Neutrophil (primary cell): ENCODE measurements at regions not wholly inside any gene's neighbourhood (a gene's known extent, or its start where the extent isn't known, plus 50 kb on each side); places are given as distances from the start of the nearest gene placed in this dataset.

Experiments used
- H3K27ac ChIP-seq: fragments of 200-600 bp; sonication (generic); 2 replicates; pipeline ENCODE4 v1.5.1; 2016; ENCODE audit warnings: mild to moderate bottlenecking, moderate library complexity
- H3K27me3 ChIP-seq: fragments of 200-600 bp; sonication (generic); 2 replicates; pipeline ENCODE4 v1.6.0; 2016; ENCODE audit warnings: mild to moderate bottlenecking
- H3K36me3 ChIP-seq: fragments of 200-600 bp; sonication (generic); 2 replicates; pipeline ENCODE4 v1.5.1; 2017
- H3K4me1 ChIP-seq, 2 experiments: fragments of 200-600 bp in 1 of 2; sonication (generic) in 1 of 2; 1 replicate in 1 of 2; 2 replicates in 1 of 2; pipeline versions ENCODE4 v1.5.1 to v1.6.1; 2013 to 2016; ENCODE audit warnings: low read depth in 1 of 2, low read length in 1 of 2, mild to moderate bottlenecking in 1 of 2, moderate library complexity in 1 of 2; ENCODE audit not compliant: control insufficient read depth in 1 of 2, insufficient read depth in 1 of 2
- H3K4me3 ChIP-seq, 2 experiments: fragments of 200-600 bp in 1 of 2; sonication (generic) in 1 of 2; 1 replicate in 1 of 2; 2 replicates in 1 of 2; pipeline ENCODE4 v1.5.1; 2013 to 2016; ENCODE audit warnings: low read depth in 1 of 2, low read length in 1 of 2, mild to moderate bottlenecking in 1 of 2, moderate library complexity in 1 of 2
- H3K9me3 ChIP-seq: fragments of 200-600 bp; sonication (generic); 2 replicates; pipeline ENCODE4 v1.5.1; 2016
- TF ChIP-seq, protein P1 (sequence below): fragments of 200-600 bp; sonication (generic); IDR thresholded peaks from 2 replicates; pipeline ENCODE4 v1.5.1; 2016; ENCODE audit warnings: antibody characterized with exemption

DNA sequence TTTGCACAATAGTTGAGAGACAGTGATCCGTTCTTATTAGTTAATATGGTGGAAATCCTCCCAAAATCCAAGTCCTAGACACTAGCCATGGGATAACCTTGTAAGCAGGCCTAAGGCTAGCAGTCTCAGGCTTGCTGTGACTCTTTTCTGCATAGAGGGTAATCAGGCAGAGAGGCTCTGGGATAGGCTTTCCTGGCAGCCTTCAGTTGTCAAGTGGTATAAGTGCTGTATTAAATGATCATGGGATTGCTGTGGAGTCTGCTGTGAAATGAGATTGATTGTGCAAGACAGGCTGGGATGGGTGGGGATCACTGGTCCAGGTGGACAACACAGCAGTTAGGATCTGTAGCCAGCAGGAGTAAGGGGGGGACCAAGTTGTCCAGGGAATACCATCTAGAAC lies 416.4 kb downstream of the TLE4 start:
- H3K36me3 ChIP-seq = no peaks in the 10 kb centered on the region
- H3K9me3 ChIP-seq = no peaks in the 10 kb centered on the region
- H3K27ac ChIP-seq = no peak overlapping the region
- no peak overlapping the region for H3K4me3 ChIP-seq
- TF ChIP-seq, protein P1, sequence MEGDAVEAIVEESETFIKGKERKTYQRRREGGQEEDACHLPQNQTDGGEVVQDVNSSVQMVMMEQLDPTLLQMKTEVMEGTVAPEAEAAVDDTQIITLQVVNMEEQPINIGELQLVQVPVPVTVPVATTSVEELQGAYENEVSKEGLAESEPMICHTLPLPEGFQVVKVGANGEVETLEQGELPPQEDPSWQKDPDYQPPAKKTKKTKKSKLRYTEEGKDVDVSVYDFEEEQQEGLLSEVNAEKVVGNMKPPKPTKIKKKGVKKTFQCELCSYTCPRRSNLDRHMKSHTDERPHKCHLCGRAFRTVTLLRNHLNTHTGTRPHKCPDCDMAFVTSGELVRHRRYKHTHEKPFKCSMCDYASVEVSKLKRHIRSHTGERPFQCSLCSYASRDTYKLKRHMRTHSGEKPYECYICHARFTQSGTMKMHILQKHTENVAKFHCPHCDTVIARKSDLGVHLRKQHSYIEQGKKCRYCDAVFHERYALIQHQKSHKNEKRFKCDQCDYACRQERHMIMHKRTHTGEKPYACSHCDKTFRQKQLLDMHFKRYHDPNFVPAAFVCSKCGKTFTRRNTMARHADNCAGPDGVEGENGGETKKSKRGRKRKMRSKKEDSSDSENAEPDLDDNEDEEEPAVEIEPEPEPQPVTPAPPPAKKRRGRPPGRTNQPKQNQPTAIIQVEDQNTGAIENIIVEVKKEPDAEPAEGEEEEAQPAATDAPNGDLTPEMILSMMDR = no peak
- no peaks in the 10 kb centered on the region for H3K27me3 ChIP-seq
- no peaks in the 10 kb centered on the region for H3K4me1 ChIP-seq

DNA sequence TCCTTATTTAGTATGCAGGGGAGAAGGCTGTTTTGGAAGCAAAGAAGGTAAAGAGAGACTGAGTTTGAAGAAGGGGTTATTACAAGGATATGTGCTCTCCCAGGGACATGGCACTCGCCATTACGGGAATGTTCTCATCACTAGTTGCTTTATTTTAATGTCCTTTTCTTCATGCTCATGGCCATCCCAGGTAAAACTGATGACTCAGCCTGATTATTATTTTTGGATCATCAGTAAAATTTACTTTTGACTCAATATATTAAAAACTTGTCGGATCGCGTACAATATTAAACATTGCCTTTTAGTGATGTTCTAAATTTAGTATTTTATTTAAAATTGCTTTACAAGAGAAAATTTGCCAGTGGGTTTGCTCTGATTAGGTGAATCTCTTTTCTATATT lies 414.7 kb downstream of the TLE4 start:
- no peaks in the 10 kb centered on the region for H3K4me1 ChIP-seq
- H3K9me3 ChIP-seq = no peaks in the 10 kb centered on the region
- no peaks in the 10 kb centered on the region for H3K36me3 ChIP-seq
- no peaks in the 10 kb centered on the region for H3K27me3 ChIP-seq
- no peak overlapping the region for H3K27ac ChIP-seq
- TF ChIP-seq, protein P1 = no peak
- H3K4me3 ChIP-seq = no peak overlapping the region

DNA sequence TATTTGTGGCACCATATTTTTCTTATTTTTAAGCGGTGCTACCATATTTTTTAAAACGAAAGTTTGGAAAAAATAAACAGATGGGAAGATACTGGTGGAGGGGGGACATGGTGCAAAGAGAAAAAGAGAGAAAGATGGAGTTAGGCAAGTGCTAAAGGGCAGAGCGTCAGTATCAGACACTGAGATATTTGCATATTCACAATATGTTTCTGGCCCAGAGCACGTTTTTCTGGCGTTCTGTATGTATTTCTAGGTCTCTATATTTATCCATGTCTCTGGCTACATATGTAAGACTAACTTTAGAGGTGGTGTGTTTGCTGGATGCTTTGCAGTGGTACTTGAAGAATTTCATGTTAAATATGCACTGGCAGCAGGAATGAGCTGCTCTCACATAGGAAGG lies 414.0 kb downstream of the TLE4 start:
- Histone ChIP-seq H3K36me3 (no peaks in the 10 kb centered on the region), H3K4me3 (no peak overlapping the region), H3K27me3 (no peaks in the 10 kb centered on the region), H3K4me1 (no peaks in the 10 kb centered on the region), H3K27ac (no peak overlapping the region), H3K9me3 (no peaks in the 10 kb centered on the region)
- TF ChIP-seq, protein P1 = no peak

DNA sequence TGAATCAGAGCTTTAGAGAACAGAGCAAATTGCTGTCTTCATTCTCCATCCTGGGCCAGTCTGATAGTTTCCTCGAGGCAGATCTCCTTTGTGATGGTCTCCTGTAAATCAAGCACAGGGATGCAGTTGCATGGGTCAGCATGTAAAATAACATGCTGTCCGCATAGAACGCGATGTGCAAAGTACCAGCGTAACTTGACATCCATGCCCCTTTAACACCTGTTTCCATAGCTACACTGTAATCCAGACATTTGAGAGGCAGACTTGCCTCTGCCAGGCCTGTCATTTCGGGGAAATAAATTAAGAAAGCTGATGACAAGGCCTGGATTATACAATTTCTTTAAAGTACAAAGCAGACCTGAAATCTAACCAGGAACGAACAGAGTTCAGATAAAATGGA lies 413.5 kb downstream of the TLE4 start:
- Histone ChIP-seq H3K4me3 (no peak overlapping the region), H3K9me3 (no peaks in the 10 kb centered on the region), H3K27me3 (no peaks in the 10 kb centered on the region), H3K4me1 (no peaks in the 10 kb centered on the region), H3K36me3 (no peaks in the 10 kb centered on the region), H3K27ac (no peak overlapping the region)
- TF ChIP-seq, protein P1 = no peak

DNA sequence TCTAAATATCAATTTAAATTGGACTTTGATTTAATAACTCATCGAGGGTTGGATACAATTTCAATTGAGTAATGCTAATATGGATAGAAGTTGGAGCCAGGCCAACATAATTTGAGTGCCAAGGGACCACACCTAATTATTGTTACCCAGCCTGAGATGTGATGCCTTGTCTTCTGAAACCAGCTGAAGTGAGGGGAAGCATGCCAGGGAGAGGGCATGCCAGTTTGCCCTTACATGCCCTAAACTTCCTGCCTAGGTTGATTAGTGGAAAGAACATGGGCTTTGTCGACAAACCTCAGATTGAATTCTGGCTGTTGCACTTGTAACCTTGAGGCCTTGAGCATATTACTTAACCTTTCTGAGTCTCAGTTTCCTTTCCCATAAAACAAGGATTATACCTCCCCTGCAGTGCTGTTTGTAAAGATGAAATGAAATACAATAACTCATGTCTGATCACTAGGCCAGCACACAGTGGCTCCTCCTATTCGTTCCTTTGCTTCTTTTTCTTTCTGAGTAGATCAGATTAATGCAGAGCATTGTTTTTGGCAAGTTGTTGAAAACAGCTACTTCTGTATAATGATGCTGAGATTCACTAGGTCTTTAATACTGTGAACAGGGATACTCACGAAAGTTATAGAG lies 412.8 kb downstream of the TLE4 start:
- Histone ChIP-seq H3K9me3 (no peaks in the 10 kb centered on the region), H3K4me1 (no peaks in the 10 kb centered on the region), H3K36me3 (no peaks in the 10 kb centered on the region), H3K4me3 (no peak overlapping the region), H3K27ac (no peak overlapping the region), H3K27me3 (no peaks in the 10 kb centered on the region)
- TF ChIP-seq, protein P1 = no peak

DNA sequence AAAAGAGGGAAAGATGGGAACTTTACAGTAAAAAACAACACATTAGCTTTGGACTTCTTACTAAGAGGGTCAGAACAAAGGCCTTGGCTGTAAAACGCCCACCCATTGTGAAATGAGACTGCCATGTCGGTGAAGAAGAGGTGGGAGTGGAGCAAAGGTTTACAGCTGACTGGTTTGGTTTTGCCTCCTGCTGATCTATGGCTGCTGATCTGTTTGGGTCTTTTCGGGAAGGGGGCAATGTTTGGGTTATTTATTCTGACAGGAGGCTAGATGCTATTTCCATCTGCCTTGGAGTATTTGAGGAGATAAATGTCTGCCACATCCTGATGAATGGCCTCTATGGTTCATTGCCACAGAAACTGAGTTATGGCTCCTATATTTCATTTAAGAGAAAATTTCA lies 408.7 kb downstream of the TLE4 start:
- TF ChIP-seq, protein P1 = no peak
- no peak overlapping the region for H3K27ac ChIP-seq
- H3K27me3 ChIP-seq = no peaks in the 10 kb centered on the region
- no peaks in the 10 kb centered on the region for H3K4me1 ChIP-seq
- no peaks in the 10 kb centered on the region for H3K9me3 ChIP-seq
- no peak overlapping the region for H3K4me3 ChIP-seq
- H3K36me3 ChIP-seq = no peaks in the 10 kb centered on the region
